ENCODE measurements at regions not wholly inside any gene's neighbourhood (a gene's known extent, or its start where the extent isn't known, plus 50 kb on each side); places are given as distances from the start of the nearest gene placed in this dataset.

- H3K27me3 ChIP-seq (ENCODE audit: control insufficient read depth in 3 of 3, insufficient read depth in 3 of 3, low read length in 2 of 3): no peaks in the 10 kb centered on the region
- DNase-seq (no peak), ATAC-seq (ENCODE audit: insufficient read depth, low FRiP score) (no peak)
- no peaks in the 10 kb centered on the region for H3K9me3 ChIP-seq (ENCODE audit: control insufficient read depth in 4 of 4, insufficient read depth in 3 of 4, low read length in 3 of 4)
- WGBS, 2 donors: 94 to 100% methylated on average over 1 of the region's 1 CpG
- no peak overlapping the region for H3K27ac ChIP-seq (ENCODE audit: low read depth in 1 of 2, low read length in 1 of 2)
- H3K9ac ChIP-seq (ENCODE audit: insufficient read depth in 1 of 2, low read length in 2 of 2): no peak overlapping the region
- H3K4me3 ChIP-seq: no peak overlapping the region
- TF ChIP-seq CTCF (IDR thresholded peaks at IDR 0.05; ENCODE audit: control extremely low read depth, extremely low read depth): no peak
- no peaks in the 10 kb centered on the region for H3K4me1 ChIP-seq (ENCODE audit: control insufficient read depth in 5 of 5, insufficient read depth in 5 of 5, low read length in 5 of 5)
- H3K36me3 ChIP-seq (ENCODE audit: control insufficient read depth in 4 of 4, insufficient read depth in 4 of 4, low read length in 4 of 4): no peaks in the 10 kb centered on the region
Measured at GRCh38 chr6:156627524-156627923, 149.7 kb upstream of the ARID1B start.

- Histone ChIP-seq H3K9me3 (ENCODE audit: control insufficient read depth in 4 of 4, insufficient read depth in 3 of 4, low read length in 3 of 4) (no peaks in the 10 kb centered on the region), H3K27ac (ENCODE audit: low read depth in 1 of 2, low read length in 1 of 2) (no peak overlapping the region), H3K9ac (ENCODE audit: insufficient read depth in 1 of 2, low read length in 2 of 2) (no peak overlapping the region), H3K36me3 (ENCODE audit: control insufficient read depth in 4 of 4, insufficient read depth in 4 of 4, low read length in 4 of 4) (no peaks in the 10 kb centered on the region), H3K27me3 (ENCODE audit: control insufficient read depth in 3 of 3, insufficient read depth in 3 of 3, low read length in 2 of 3) (no peaks in the 10 kb centered on the region), H3K4me1 (ENCODE audit: control insufficient read depth in 5 of 5, insufficient read depth in 5 of 5, low read length in 5 of 5) (peaks cover 0 to 27% (median 10%) of the 10 kb centered on the region in 5 donors), H3K4me3 (no peak overlapping the region)
- DNase-seq (no peak), ATAC-seq (ENCODE audit: insufficient read depth, low FRiP score) (no peak)
- TF ChIP-seq CTCF (IDR thresholded peaks at IDR 0.05; ENCODE audit: control extremely low read depth, extremely low read depth): no peak
- WGBS, 2 donors: 58 to 84% methylated on average over 3 of the region's 3 CpGs
Measured at GRCh38 chr6:156622185-156622584, 155.0 kb upstream of the ARID1B start.

- Histone ChIP-seq H3K9ac (ENCODE audit: insufficient read depth in 1 of 2, low read length in 2 of 2) (no peak overlapping the region), H3K4me1 (ENCODE audit: control insufficient read depth in 5 of 5, insufficient read depth in 5 of 5, low read length in 5 of 5) (peaks cover 0 to 31% (median 10%) of the 10 kb centered on the region in 5 donors), H3K27ac (ENCODE audit: low read depth in 1 of 2, low read length in 1 of 2) (no peak overlapping the region), H3K36me3 (ENCODE audit: control insufficient read depth in 4 of 4, insufficient read depth in 4 of 4, low read length in 4 of 4) (no peaks in the 10 kb centered on the region), H3K27me3 (ENCODE audit: control insufficient read depth in 3 of 3, insufficient read depth in 3 of 3, low read length in 2 of 3) (no peaks in the 10 kb centered on the region), H3K9me3 (ENCODE audit: control insufficient read depth in 4 of 4, insufficient read depth in 3 of 4, low read length in 3 of 4) (no peaks in the 10 kb centered on the region), H3K4me3 (no peak overlapping the region)
- TF ChIP-seq CTCF (IDR thresholded peaks at IDR 0.05; ENCODE audit: control extremely low read depth, extremely low read depth): no peak
- 74 to 94% methylated on average over 4 of the region's 4 CpGs for WGBS, 2 donors
- ATAC-seq (ENCODE audit: insufficient read depth, low FRiP score) (no peak), DNase-seq (no peak)
Measured at GRCh38 chr6:156620331-156620730, 156.8 kb upstream of the ARID1B start.

- ATAC-seq (ENCODE audit: insufficient read depth, low FRiP score) (peak; percentile 44), DNase-seq (peak; percentile 91 to 94 (median 92))
- Histone ChIP-seq H3K27ac (ENCODE audit: low read depth in 1 of 2, low read length in 1 of 2) (no peak overlapping the region), H3K4me3 (no peak overlapping the region), H3K36me3 (ENCODE audit: control insufficient read depth in 4 of 4, insufficient read depth in 4 of 4, low read length in 4 of 4) (no peaks in the 10 kb centered on the region), H3K9ac (ENCODE audit: insufficient read depth in 1 of 2, low read length in 2 of 2) (peak overlapping the region in 1 of 2 donors; percentile 4), H3K27me3 (ENCODE audit: control insufficient read depth in 3 of 3, insufficient read depth in 3 of 3, low read length in 2 of 3) (no peaks in the 10 kb centered on the region), H3K4me1 (ENCODE audit: control insufficient read depth in 5 of 5, insufficient read depth in 5 of 5, low read length in 5 of 5) (peaks cover 0 to 31% (median 10%) of the 10 kb centered on the region in 5 donors), H3K9me3 (ENCODE audit: control insufficient read depth in 4 of 4, insufficient read depth in 3 of 4, low read length in 3 of 4) (peaks cover 0 to 4% (median 0%) of the 10 kb centered on the region in 4 donors)
- TF ChIP-seq CTCF (IDR thresholded peaks at IDR 0.05; ENCODE audit: control extremely low read depth, extremely low read depth): no peak
- WGBS, 2 donors: 57 to 68% methylated on average over 12 of the region's 12 CpGs
Measured at GRCh38 chr6:156618600-156619205, 158.5 kb upstream of the ARID1B start.
